ENCODE measurements at regions not wholly inside any gene's neighbourhood (a gene's known extent, or its start where the extent isn't known, plus 50 kb on each side); places are given as distances from the start of the nearest gene placed in this dataset.
A peak's percentile ranks its signal among the peaks of the same experiment; 100 is the strongest.

DNA sequence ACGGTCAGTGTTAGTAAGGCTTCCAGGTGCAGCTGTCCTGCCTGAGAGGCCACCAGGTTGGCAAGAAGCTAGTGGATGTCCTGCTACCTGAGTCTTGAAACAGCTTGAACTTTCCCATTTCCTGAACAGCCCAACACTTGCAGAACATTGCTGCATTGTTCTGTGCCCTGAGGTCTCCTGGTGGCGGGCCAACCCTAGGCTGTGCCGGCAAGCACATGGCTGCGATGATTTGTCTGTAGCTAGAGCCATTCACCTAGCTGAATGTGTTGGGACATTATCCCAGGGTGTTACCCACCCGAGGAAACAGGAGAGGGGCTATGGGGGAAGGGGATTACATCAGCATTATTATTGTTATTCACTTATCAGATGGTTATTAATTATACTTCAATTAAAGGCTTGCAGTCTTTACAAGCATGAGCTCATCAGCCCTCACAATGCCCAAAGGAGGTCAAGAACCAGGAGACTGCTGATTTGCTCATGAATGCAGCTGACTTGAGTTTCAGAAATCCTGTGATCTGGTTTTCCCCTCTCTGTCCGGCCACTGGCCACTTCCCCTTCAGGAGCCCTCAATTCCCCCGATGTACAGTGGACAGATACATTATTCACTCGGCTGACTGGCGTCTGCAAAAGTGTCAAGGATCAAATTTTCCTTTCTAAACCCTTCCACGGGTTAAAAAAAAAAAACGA lies 187.6 kb upstream of the TSC22D1 start:
- TF ChIP-seq, protein P1, sequence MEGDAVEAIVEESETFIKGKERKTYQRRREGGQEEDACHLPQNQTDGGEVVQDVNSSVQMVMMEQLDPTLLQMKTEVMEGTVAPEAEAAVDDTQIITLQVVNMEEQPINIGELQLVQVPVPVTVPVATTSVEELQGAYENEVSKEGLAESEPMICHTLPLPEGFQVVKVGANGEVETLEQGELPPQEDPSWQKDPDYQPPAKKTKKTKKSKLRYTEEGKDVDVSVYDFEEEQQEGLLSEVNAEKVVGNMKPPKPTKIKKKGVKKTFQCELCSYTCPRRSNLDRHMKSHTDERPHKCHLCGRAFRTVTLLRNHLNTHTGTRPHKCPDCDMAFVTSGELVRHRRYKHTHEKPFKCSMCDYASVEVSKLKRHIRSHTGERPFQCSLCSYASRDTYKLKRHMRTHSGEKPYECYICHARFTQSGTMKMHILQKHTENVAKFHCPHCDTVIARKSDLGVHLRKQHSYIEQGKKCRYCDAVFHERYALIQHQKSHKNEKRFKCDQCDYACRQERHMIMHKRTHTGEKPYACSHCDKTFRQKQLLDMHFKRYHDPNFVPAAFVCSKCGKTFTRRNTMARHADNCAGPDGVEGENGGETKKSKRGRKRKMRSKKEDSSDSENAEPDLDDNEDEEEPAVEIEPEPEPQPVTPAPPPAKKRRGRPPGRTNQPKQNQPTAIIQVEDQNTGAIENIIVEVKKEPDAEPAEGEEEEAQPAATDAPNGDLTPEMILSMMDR (IDR thresholded peaks at IDR 0.05; ENCODE audit: insufficient read depth, low read depth, low read length, missing control alignments): no peak
- H3K4me3 ChIP-seq (ENCODE audit: low read depth, low read length): no peak overlapping the region
- peak; percentile 67 for DNase-seq (ENCODE audit: low read depth)

DNA sequence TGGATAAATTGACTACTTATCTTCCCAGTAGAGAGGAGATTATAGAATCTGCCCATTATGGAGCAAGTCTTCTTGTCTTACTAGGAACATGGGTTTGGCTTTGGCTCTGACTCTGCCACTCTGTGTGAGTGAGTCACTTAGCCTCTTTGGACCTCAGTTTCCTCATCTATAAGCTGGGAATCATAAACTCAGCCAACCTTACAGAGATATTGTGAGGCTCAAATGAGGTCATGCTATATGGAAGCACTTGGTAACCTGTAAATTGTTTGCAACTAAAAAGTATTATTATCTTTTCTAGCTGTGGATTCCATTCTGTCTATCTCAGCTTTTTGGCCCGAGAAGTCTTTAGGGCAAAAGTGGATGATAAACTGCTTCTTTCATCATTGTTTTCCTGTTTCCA lies 186.8 kb upstream of the TSC22D1 start:
- H3K4me3 ChIP-seq (ENCODE audit: low read depth, low read length): no peak overlapping the region
- no peak for DNase-seq (ENCODE audit: low read depth)
- TF ChIP-seq, protein P1 (IDR thresholded peaks at IDR 0.05; ENCODE audit: insufficient read depth, low read depth, low read length, missing control alignments): no peak

DNA sequence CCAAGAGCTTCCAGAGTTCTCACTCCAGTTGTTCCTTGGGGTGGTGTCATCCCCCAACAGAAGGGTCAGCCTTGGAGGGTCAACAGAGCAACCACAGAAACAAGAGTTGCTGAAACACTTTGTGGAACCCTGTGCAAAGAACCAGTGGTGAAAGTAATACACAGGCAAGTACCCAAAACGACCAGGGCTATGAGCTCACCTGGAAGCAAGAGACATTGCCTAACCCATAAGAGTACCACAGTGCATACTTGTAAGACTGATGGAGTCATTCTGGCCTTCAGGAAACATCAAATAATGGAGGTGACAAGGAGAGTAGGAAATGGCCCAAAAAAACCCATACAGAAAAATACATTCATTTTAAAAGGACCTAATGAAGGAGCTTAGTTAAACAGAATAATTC lies 184.3 kb upstream of the TSC22D1 start:
- TF ChIP-seq, protein P1 (IDR thresholded peaks at IDR 0.05; ENCODE audit: insufficient read depth, low read depth, low read length, missing control alignments): no peak
- DNase-seq (ENCODE audit: low read depth): no peak
- no peak overlapping the region for H3K4me3 ChIP-seq (ENCODE audit: low read depth, low read length)

DNA sequence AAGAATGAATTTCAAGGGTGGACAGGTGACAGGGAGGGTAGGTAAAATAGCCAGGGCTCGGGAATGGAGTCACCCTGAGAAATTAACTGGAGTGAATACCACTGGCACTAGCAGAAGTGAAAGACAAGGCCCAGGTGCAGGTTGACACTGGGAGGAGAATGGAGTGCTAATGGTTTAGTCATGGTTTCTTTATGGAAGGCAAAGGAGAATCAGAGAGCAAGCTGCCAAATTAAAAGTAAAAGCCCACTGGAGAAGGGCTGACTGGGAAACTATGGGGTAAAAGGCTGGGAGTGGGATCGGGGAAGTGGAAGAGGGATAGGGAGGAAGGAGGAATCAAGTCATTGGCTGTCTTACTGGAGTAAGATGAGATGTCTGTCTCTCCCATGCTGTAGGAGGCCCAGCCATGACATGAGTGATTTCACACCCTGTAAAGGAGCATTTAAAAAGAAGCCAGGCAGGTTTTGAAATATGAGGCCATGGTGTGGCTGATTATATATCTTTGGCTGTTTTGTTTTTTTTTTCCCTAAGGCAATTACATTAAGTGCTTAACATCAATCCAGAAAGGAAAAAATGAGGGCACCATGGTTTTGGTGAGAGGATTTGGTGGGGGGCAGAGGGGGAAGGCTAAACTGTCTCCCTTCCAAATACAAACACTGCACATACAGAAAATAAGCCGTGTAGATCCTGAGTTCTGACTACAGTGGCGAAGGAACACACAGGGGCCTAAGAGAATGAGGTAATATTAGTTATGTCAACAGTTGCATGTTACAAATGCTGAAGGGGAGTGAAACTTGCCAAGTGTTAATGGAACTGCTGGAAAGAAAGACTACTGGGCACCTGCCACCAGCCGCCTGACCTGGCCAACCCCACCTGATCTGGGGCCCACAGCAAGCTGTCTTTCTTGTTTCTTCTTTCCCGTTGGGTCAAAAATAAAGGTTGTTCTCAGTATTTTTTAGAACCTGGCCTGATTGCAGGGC lies 183.5 kb upstream of the TSC22D1 start:
- H3K4me3 ChIP-seq (ENCODE audit: low read depth, low read length): no peak overlapping the region
- DNase-seq (ENCODE audit: low read depth): no peak
- TF ChIP-seq, protein P1 (IDR thresholded peaks at IDR 0.05; ENCODE audit: insufficient read depth, low read depth, low read length, missing control alignments): no peak

DNA sequence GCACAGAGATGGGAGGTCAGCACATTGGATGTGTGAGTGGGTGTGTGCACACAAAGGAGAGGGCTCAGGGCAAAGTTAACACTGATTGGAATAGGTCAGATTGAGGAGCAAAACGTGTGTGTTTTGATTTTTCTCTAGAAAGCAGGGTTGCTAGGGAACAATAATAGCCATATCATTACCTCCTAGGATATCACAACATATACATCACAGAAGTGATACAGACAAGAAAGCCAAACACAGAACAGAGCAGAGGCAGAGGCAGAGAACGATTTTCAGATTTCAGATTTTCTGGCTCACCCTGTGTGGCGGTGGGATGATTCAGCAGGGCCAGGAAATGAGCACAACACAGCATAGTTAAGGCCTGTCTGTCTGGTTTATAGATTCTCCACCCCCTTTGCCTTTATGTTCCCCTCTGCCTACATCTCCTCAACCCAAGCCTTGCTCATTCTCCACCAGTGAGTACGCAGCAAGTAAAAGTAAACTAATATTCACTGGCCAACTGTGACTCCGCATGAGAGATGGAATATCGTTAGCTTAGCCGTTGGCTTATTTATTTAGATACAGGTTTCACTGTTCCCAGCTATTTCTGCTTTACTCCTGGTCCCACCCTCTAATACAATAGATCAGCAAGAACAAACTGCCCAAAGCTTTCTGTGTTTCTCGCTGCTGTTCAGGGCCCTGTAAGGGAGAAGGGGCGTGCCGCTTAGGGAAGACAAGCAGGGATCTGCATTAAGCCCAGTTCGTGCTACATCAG lies 182.7 kb upstream of the TSC22D1 start:
- H3K4me3 ChIP-seq (ENCODE audit: low read depth, low read length): no peak overlapping the region
- TF ChIP-seq, protein P1 (IDR thresholded peaks at IDR 0.05; ENCODE audit: insufficient read depth, low read depth, low read length, missing control alignments): no peak
- no peak for DNase-seq (ENCODE audit: low read depth)

DNA sequence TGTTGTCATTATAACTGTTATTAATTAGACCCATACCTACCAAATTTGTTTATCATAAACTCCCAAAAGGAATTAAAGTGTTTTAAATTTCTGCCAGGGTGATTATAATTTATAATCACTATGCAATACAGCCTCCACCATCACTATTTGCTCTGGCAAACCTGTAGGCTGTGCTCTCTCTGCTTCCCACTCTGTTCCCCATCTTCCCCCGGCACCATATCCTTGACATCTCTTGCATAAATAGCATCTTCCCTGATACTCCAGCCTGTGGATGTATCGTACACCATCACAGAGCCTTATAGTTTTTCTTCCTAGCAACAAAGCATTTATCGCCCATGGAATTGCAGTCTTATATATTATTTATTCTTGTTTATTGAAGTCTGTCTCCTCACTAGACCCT lies 181.5 kb upstream of the TSC22D1 start:
- TF ChIP-seq, protein P1 (IDR thresholded peaks at IDR 0.05; ENCODE audit: insufficient read depth, low read depth, low read length, missing control alignments): no peak
- no peak for DNase-seq (ENCODE audit: low read depth)
- H3K4me3 ChIP-seq (ENCODE audit: low read depth, low read length): no peak overlapping the region
